Panc1 (cell line): ENCODE measurements at regions not wholly inside any gene's neighbourhood (a gene's known extent, or its start where the extent isn't known, plus 50 kb on each side); places are given as distances from the start of the nearest gene placed in this dataset.

ENCODE experiments used
- POLR2AphosphoS5 ChIP-seq: IDR thresholded peaks from 2 replicates; pipeline ENCODE4 v1.6.1; 2012; ENCODE audit warnings: mild to moderate bottlenecking, low read depth, low read length, moderate library complexity
- REST ChIP-seq, 2 experiments: IDR thresholded peaks; 2 replicates each; pipeline ENCODE4 v1.6.1; 2011 to 2012; ENCODE audit warnings: low read depth in 2 of 2, control low read depth in 1 of 2, low read length in 1 of 2, mild to moderate bottlenecking in 1 of 2, moderate library complexity in 1 of 2; ENCODE audit not compliant: insufficient read depth in 1 of 2

- no peak for TF ChIP-seq REST (IDR thresholded peaks at IDR 0.05; ENCODE audit: insufficient read depth in 1 of 2, low read depth in 2 of 2, low read length in 1 of 2)
- TF ChIP-seq POLR2AphosphoS5: no peak
Observed at GRCh38 chr12:60602601-60603000, 1006.8 kb downstream of the SLC16A7 start.
